ENCODE measurements at regions not wholly inside any gene's neighbourhood (a gene's known extent, or its start where the extent isn't known, plus 50 kb on each side); places are given as distances from the start of the nearest gene placed in this dataset.

DNA sequence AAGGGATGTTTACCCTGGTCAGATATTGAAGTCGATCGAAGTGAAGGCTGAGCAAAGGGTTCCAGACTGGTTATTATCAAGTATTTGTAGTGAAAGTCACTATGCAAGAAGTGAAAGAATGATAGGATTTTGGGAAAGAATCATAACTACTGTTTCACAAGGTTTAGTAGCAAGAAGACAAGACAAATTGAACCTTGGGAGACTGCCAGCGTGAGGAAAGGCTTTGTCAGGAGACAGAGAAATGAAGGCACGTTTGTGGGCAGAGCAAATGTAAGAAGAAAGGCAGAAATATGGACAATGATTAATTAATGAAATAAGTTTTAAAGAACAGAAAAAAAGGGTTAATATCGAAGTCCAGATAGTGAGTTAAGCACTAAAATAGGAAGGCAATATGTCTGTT lies 456.8 kb downstream of the TRIML1 start:
- Histone ChIP-seq H4K20me1 (ENCODE audit: insufficient read depth) (no peaks in the 10 kb centered on the region), H3K4me3 (IDR thresholded peaks at IDR 0.05; ENCODE audit: insufficient read depth, low read depth, low read length) (no peak overlapping the region), H3K4me1 (ENCODE audit: low read depth, poor library complexity, severe bottlenecking) (no peaks in the 10 kb centered on the region), H3K9ac (no peak overlapping the region), H3K27me3 (ENCODE audit: insufficient read depth, low read depth) (no peaks in the 10 kb centered on the region), H3K4me2 (no peak overlapping the region), H3K36me3 (ENCODE audit: insufficient read depth) (no peaks in the 10 kb centered on the region), H3K27ac (no peak overlapping the region), H2AFZ (ENCODE audit: low read depth) (no peak overlapping the region), H3K79me2 (ENCODE audit: insufficient read depth, low read depth) (no peaks in the 10 kb centered on the region)
- TF ChIP-seq, protein P1, sequence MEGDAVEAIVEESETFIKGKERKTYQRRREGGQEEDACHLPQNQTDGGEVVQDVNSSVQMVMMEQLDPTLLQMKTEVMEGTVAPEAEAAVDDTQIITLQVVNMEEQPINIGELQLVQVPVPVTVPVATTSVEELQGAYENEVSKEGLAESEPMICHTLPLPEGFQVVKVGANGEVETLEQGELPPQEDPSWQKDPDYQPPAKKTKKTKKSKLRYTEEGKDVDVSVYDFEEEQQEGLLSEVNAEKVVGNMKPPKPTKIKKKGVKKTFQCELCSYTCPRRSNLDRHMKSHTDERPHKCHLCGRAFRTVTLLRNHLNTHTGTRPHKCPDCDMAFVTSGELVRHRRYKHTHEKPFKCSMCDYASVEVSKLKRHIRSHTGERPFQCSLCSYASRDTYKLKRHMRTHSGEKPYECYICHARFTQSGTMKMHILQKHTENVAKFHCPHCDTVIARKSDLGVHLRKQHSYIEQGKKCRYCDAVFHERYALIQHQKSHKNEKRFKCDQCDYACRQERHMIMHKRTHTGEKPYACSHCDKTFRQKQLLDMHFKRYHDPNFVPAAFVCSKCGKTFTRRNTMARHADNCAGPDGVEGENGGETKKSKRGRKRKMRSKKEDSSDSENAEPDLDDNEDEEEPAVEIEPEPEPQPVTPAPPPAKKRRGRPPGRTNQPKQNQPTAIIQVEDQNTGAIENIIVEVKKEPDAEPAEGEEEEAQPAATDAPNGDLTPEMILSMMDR (conservative IDR thresholded peaks at IDR 0.05; ENCODE audit: low read depth, low read length), result no peak

DNA sequence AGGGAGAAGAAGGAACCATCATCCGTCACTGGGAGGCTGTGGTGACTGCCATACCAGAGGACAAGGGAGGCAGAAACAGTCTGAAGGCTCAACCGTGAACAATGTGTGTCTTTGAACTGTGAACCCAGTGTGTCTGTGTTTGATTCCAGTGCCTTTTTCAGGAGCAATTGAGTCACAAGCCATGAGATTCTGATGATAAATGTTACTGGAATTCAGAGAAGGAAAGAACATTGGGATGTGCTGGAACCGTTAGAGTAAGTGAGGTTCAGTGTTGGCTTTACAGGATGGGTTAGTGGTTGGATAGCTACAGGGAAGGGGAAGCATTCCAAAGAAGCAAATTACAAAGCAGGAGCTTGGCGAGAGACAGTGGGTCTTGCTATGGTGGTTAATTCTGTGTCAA lies 464.4 kb downstream of the TRIML1 start:
- Histone ChIP-seq H3K79me2 (ENCODE audit: insufficient read depth, low read depth) (no peaks in the 10 kb centered on the region), H3K27ac (no peak overlapping the region), H3K4me3 (IDR thresholded peaks at IDR 0.05; ENCODE audit: insufficient read depth, low read depth, low read length) (no peak overlapping the region), H3K9ac (no peak overlapping the region), H4K20me1 (ENCODE audit: insufficient read depth) (no peaks in the 10 kb centered on the region), H3K27me3 (ENCODE audit: insufficient read depth, low read depth) (no peaks in the 10 kb centered on the region), H2AFZ (ENCODE audit: low read depth) (no peak overlapping the region), H3K4me2 (no peak overlapping the region), H3K4me1 (ENCODE audit: low read depth, poor library complexity, severe bottlenecking) (no peaks in the 10 kb centered on the region), H3K36me3 (ENCODE audit: insufficient read depth) (no peaks in the 10 kb centered on the region)
- TF ChIP-seq, protein P1 (conservative IDR thresholded peaks at IDR 0.05; ENCODE audit: low read depth, low read length), result no peak

DNA sequence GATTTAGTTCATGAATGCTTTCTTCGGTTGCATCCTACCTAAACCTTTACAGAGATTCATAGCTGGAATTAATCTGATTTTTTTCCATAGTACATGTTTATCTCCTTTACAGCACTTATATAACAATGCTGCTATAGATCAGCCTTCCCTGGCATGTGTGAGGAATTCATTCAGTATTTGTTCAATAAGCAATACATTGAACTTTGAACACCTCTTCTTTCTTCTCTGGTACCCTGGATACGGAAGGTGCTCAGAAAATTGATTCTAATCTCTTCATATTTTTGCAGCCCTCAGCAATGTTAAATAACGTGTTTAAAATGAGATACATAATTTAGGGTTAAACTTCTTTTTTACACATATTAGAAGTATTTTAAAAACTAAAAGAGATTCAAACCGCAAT lies 467.4 kb downstream of the TRIML1 start:
- Histone ChIP-seq H3K36me3 (ENCODE audit: insufficient read depth) (no peaks in the 10 kb centered on the region), H3K4me3 (IDR thresholded peaks at IDR 0.05; ENCODE audit: insufficient read depth, low read depth, low read length) (no peak overlapping the region)
- TF ChIP-seq, protein P1 (conservative IDR thresholded peaks at IDR 0.05; ENCODE audit: low read depth, low read length), result no peak

DNA sequence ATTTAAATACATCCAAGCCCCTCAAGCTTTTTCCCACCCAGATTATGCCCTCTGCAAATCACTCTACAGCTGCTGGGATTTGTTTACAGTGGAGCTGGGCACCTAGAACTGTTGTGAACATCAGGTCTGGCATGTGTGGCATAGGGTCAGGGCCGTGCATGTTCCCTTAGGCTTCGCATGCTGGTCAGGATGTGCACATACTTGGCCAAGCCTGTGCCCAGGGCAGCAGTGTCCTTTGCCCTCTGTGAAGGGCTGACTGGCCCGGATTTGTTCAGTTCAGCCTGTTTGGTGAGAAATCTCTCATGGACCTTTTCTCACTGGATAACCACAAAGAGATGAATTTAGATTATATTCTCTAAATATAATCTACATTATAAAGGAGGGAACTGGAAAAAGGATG lies 471.9 kb downstream of the TRIML1 start:
- Histone ChIP-seq H3K4me1 (ENCODE audit: low read depth, poor library complexity, severe bottlenecking) (no peaks in the 10 kb centered on the region), H3K36me3 (ENCODE audit: insufficient read depth) (no peaks in the 10 kb centered on the region), H4K20me1 (ENCODE audit: insufficient read depth) (no peaks in the 10 kb centered on the region), H3K4me3 (IDR thresholded peaks at IDR 0.05; ENCODE audit: insufficient read depth, low read depth, low read length) (no peak overlapping the region), H2AFZ (ENCODE audit: low read depth) (no peak overlapping the region), H3K9ac (no peak overlapping the region), H3K79me2 (ENCODE audit: insufficient read depth, low read depth) (no peaks in the 10 kb centered on the region), H3K27ac (no peak overlapping the region), H3K27me3 (ENCODE audit: insufficient read depth, low read depth) (no peaks in the 10 kb centered on the region), H3K4me2 (no peak overlapping the region)
- TF ChIP-seq, protein P1 (conservative IDR thresholded peaks at IDR 0.05; ENCODE audit: low read depth, low read length), result no peak

More for the DNA sequence above, 467.4 kb downstream of the TRIML1 start:
- H3K4me2 ChIP-seq, result no peak overlapping the region
- no peaks in the 10 kb centered on the region for H3K27me3 ChIP-seq (ENCODE audit: insufficient read depth, low read depth)
- H3K79me2 ChIP-seq (ENCODE audit: insufficient read depth, low read depth), result no peaks in the 10 kb centered on the region
- H2AFZ ChIP-seq (ENCODE audit: low read depth), result no peak overlapping the region
- no peaks in the 10 kb centered on the region for H4K20me1 ChIP-seq (ENCODE audit: insufficient read depth)
- H3K9ac ChIP-seq, result no peak overlapping the region
- H3K27ac ChIP-seq, result no peak overlapping the region
- H3K4me1 ChIP-seq (ENCODE audit: low read depth, poor library complexity, severe bottlenecking), result no peaks in the 10 kb centered on the region
